ENCODE measurements at regions not wholly inside any gene's neighbourhood (a gene's known extent, or its start where the extent isn't known, plus 50 kb on each side); places are given as distances from the start of the nearest gene placed in this dataset.

DNA sequence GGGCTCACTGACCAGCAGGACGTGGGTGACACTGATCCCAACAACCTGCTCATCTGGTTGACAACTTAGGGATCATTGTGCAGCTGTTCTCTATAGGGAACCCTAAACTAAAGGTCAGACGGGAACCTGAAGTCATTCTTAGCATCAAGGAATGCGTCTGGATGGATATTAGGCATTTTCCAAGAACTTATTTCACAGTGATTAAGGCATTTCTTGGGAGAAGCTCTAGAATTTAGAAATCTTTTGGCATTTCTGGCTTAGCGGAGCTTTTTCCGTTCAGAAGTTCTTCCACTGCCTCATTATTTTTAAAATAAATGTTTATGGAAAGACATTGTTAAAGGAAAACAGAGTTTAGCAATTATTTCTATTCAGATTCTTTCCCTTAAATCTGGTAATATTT lies 303.3 kb upstream of the IGFBP3 start:
- in situ Hi-C loops (cut with MboI; ENCODE audit: low sequenced_read_pairs): no loop called here

More for the DNA sequence above, 303.3 kb upstream of the IGFBP3 start:
- Histone ChIP-seq H2BK5ac (ENCODE audit: low read depth, low read length, poor library complexity, severe bottlenecking) (no peak overlapping the region), H2AK9ac (replicated peaks; ENCODE audit: low read depth, low read length, poor library complexity) (no peak overlapping the region), H3K18ac (ENCODE audit: low read depth, low read length) (no peak overlapping the region), H3K9me3 (ENCODE audit: control insufficient read depth, insufficient read depth, low read length) (no peaks in the 10 kb centered on the region), H3K23ac (ENCODE audit: low read depth, low read length) (no peak overlapping the region), H2AFZ (replicated peaks; ENCODE audit: low read length, poor library complexity) (no peak overlapping the region), H4K5ac (ENCODE audit: low read depth, low read length) (no peak overlapping the region), H3K4me3 (ENCODE audit: insufficient read depth, low read depth, low read length) (no peak overlapping the region), H4K91ac (ENCODE audit: insufficient read depth, low read depth, low read length) (no peak overlapping the region), H3K9me1 (ENCODE audit: insufficient read depth, low read length) (peaks cover 6% of the 10 kb centered on the region; the same call in 1 of the 2 replicates), H3K27ac (ENCODE audit: insufficient read depth, low read length) (no peak overlapping the region), H4K20me1 (ENCODE audit: insufficient read depth, low read length) (no peaks in the 10 kb centered on the region), H2AK5ac (ENCODE audit: low read depth, low read length) (no peak overlapping the region; the same call in 1 of the 2 replicates), H2BK20ac (ENCODE audit: low read depth, low read length) (no peak overlapping the region), H4K8ac (ENCODE audit: low read depth in 2 of 2, low read length in 2 of 2) (no peak overlapping the region), H2BK120ac (ENCODE audit: low read depth, low read length) (no peak overlapping the region), H3K27me3 (ENCODE audit: control insufficient read depth, insufficient read depth, low read length) (no peaks in the 10 kb centered on the region), H3K9ac (ENCODE audit: low read depth, low read length) (no peak overlapping the region), H2BK15ac (ENCODE audit: low read depth, low read length) (no peak overlapping the region), H3K4ac (ENCODE audit: low read depth, low read length) (no peak overlapping the region), H3K14ac (replicated peaks; ENCODE audit: low read depth, low read length) (no peak overlapping the region), H3K4me1 (ENCODE audit: control insufficient read depth, insufficient read depth, low read length) (peaks cover 4% of the 10 kb centered on the region; the same call in 1 of the 2 replicates), H3K56ac (ENCODE audit: extremely low read depth, insufficient read depth, low read length) (no peak overlapping the region), H3K4me2 (ENCODE audit: low read depth, low read length) (no peak overlapping the region), H3K36me3 (ENCODE audit: control insufficient read depth, insufficient read depth, low read length) (no peaks in the 10 kb centered on the region), H3K79me1 (ENCODE audit: low read depth in 1 of 2, low read length in 2 of 2) (no peaks in the 10 kb centered on the region)
- POLR2A ChIA-PET (ENCODE audit: unreplicated experiment): no interaction called here
- dilution Hi-C loops (cut with HindIII; ENCODE audit: low sequenced_read_pairs, unreplicated experiment): no loop called here
- TF ChIP-seq RFX5 (IDR thresholded peaks at IDR 0.05; ENCODE audit: low read depth, low read length) (no peak), MAZ (IDR thresholded peaks at IDR 0.05; ENCODE audit: borderline replicate concordance, low read depth, low read length) (no peak), MXI1 (IDR thresholded peaks at IDR 0.05; ENCODE audit: borderline replicate concordance, low read depth, low read length) (no peak), FOS (IDR thresholded peaks at IDR 0.05; ENCODE audit: low read depth, low read length) (no peak), CHD1 (IDR thresholded peaks at IDR 0.05; ENCODE audit: low read depth, low read length) (no peak), BHLHE40 (IDR thresholded peaks at IDR 0.05; ENCODE audit: low read depth, low read length) (no peak), NFE2L2 (IDR thresholded peaks at IDR 0.05; ENCODE audit: low read depth, low read length) (no peak), RCOR1 (IDR thresholded peaks at IDR 0.05; ENCODE audit: insufficient replicate concordance, low read length) (no peak), POLR2A (IDR thresholded peaks at IDR 0.05; ENCODE audit: low read depth, low read length) (no peak), CEBPB (IDR thresholded peaks at IDR 0.05; ENCODE audit: low read depth, low read length) (no peak), RAD21 (IDR thresholded peaks at IDR 0.05; ENCODE audit: low read length) (no peak), MAFK (IDR thresholded peaks at IDR 0.05; ENCODE audit: low read depth, low read length) (no peak), SMC3 (IDR thresholded peaks at IDR 0.05; ENCODE audit: low read depth, low read length) (no peak)
- TF ChIP-seq, protein P1, sequence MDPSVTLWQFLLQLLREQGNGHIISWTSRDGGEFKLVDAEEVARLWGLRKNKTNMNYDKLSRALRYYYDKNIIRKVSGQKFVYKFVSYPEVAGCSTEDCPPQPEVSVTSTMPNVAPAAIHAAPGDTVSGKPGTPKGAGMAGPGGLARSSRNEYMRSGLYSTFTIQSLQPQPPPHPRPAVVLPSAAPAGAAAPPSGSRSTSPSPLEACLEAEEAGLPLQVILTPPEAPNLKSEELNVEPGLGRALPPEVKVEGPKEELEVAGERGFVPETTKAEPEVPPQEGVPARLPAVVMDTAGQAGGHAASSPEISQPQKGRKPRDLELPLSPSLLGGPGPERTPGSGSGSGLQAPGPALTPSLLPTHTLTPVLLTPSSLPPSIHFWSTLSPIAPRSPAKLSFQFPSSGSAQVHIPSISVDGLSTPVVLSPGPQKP (IDR thresholded peaks at IDR 0.05; ENCODE audit: borderline replicate concordance, low read depth, low read length): no peak
- TF ChIP-seq, protein P2, sequence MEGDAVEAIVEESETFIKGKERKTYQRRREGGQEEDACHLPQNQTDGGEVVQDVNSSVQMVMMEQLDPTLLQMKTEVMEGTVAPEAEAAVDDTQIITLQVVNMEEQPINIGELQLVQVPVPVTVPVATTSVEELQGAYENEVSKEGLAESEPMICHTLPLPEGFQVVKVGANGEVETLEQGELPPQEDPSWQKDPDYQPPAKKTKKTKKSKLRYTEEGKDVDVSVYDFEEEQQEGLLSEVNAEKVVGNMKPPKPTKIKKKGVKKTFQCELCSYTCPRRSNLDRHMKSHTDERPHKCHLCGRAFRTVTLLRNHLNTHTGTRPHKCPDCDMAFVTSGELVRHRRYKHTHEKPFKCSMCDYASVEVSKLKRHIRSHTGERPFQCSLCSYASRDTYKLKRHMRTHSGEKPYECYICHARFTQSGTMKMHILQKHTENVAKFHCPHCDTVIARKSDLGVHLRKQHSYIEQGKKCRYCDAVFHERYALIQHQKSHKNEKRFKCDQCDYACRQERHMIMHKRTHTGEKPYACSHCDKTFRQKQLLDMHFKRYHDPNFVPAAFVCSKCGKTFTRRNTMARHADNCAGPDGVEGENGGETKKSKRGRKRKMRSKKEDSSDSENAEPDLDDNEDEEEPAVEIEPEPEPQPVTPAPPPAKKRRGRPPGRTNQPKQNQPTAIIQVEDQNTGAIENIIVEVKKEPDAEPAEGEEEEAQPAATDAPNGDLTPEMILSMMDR (conservative IDR thresholded peaks at IDR 0.05; ENCODE audit: low read depth, low read length): no peak
- TF ChIP-seq, protein P3, sequence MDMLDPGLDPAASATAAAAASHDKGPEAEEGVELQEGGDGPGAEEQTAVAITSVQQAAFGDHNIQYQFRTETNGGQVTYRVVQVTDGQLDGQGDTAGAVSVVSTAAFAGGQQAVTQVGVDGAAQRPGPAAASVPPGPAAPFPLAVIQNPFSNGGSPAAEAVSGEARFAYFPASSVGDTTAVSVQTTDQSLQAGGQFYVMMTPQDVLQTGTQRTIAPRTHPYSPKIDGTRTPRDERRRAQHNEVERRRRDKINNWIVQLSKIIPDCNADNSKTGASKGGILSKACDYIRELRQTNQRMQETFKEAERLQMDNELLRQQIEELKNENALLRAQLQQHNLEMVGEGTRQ (IDR thresholded peaks at IDR 0.05; ENCODE audit: low read depth, low read length): no peak
- no peak for DNase-seq
- intact Hi-C loops (cut with micrococcal nuclease): no loop called here
- ATAC-seq (ENCODE audit: low read depth): no peak
- WGBS, 2 experiments (ENCODE audit: extremely low coverage in 2 of 2, insufficient read length in 1 of 2): no CpG with 5 or more reads among the region's 5 CpGs
- CTCF ChIA-PET: no interaction called here
- BruUV-seq (replicated peaks): no TSS peak

All from IMR-90 (cell line).